Tibial artery (tissue), 4 donors: ENCODE measurements at regions not wholly inside any gene's neighbourhood (a gene's known extent, or its start where the extent isn't known, plus 50 kb on each side); places are given as distances from the start of the nearest gene placed in this dataset.

Experiments
- DNase-seq, 2 donors: peaks; one replicate each; pipeline ENCODE4 v3.0.0-alpha.2; 2019
- H3K27ac ChIP-seq, 2 donors: fragments of 200-600 bp; sonication (generic) in 1 of 2; 1 replicate in 1 of 2; 2 replicates in 1 of 2; pipeline ENCODE4 v1.5.1; 2018 to 2019; ENCODE audit warnings: mild to moderate bottlenecking in 1 of 2
- H3K27me3 ChIP-seq, 2 donors: fragments of 200-600 bp; sonication (generic) in 1 of 2; one replicate each; pipeline versions ENCODE4 v1.5.1 to v1.6.0; 2016 to 2019
- H3K36me3 ChIP-seq, 3 donors: fragments of 200-600 bp; sonication (generic) in 2 of 3; one replicate each; pipeline ENCODE4 v1.5.1; 2016 to 2019; ENCODE audit warnings: mild to moderate bottlenecking in 2 of 3
- H3K4me1 ChIP-seq, 4 donors: fragments of 200-600 bp; sonication (generic) in 2 of 4; 1 replicate in 3 of 4; 2 replicates in 1 of 4; pipeline ENCODE4 v1.5.1; 2016 to 2019
- H3K4me3 ChIP-seq, 2 donors: fragments of 200-600 bp; sonication (generic) in 1 of 2; 1 replicate in 1 of 2; 2 replicates in 1 of 2; pipeline ENCODE4 v1.5.1; 2018 to 2019; ENCODE audit warnings: mild to moderate bottlenecking in 2 of 2
- H3K9me3 ChIP-seq, 3 donors: fragments of 200-600 bp; sonication (generic) in 1 of 3; one replicate each; pipeline ENCODE4 v1.5.1; 2016 to 2019
- intact Hi-C: fragments of 100-400 bp; cut with DNase I; formaldehyde crosslinking; loops from one replicate; pipeline ENCODE4 v1.15.0; 2023; ENCODE audit warnings: low total_unique reads
- TF ChIP-seq, protein P1 (sequence below), 2 experiments: fragments of 200-600 bp in 1 of 2; fragments of 450-650 bp in 1 of 2; IDR thresholded peaks; one replicate each; pipeline ENCODE4 v1.5.1; 2017 to 2019; ENCODE audit warnings: antibody characterized with exemption in 2 of 2, mild to moderate bottlenecking in 1 of 2, moderate library complexity in 1 of 2

- no peak for DNase-seq
- Histone ChIP-seq H3K27ac (no peak overlapping the region), H3K36me3 (no peaks in the 10 kb centered on the region), H3K27me3 (no peaks in the 10 kb centered on the region), H3K9me3 (no peaks in the 10 kb centered on the region), H3K4me3 (no peak overlapping the region), H3K4me1 (no peaks in the 10 kb centered on the region)
- TF ChIP-seq, protein P1, sequence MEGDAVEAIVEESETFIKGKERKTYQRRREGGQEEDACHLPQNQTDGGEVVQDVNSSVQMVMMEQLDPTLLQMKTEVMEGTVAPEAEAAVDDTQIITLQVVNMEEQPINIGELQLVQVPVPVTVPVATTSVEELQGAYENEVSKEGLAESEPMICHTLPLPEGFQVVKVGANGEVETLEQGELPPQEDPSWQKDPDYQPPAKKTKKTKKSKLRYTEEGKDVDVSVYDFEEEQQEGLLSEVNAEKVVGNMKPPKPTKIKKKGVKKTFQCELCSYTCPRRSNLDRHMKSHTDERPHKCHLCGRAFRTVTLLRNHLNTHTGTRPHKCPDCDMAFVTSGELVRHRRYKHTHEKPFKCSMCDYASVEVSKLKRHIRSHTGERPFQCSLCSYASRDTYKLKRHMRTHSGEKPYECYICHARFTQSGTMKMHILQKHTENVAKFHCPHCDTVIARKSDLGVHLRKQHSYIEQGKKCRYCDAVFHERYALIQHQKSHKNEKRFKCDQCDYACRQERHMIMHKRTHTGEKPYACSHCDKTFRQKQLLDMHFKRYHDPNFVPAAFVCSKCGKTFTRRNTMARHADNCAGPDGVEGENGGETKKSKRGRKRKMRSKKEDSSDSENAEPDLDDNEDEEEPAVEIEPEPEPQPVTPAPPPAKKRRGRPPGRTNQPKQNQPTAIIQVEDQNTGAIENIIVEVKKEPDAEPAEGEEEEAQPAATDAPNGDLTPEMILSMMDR (IDR thresholded peaks at IDR 0.05): no peak
- intact Hi-C loops: no loop called here
Observed at GRCh38 chr4:128668566-128668965, 140.9 kb upstream of the JADE1 start.

- TF ChIP-seq, protein P1 (IDR thresholded peaks at IDR 0.05): no peak
- Histone ChIP-seq H3K36me3 (no peaks in the 10 kb centered on the region), H3K4me3 (no peak overlapping the region), H3K9me3 (no peaks in the 10 kb centered on the region), H3K27ac (no peak overlapping the region), H3K4me1 (peaks cover 0 to 18% (median 14%) of the 10 kb centered on the region in 4 donors), H3K27me3 (no peaks in the 10 kb centered on the region)
- DNase-seq: no peak
- intact Hi-C loops: no loop called here
Observed at GRCh38 chr4:128665514-128665913, 144.0 kb upstream of the JADE1 start.

DNA sequence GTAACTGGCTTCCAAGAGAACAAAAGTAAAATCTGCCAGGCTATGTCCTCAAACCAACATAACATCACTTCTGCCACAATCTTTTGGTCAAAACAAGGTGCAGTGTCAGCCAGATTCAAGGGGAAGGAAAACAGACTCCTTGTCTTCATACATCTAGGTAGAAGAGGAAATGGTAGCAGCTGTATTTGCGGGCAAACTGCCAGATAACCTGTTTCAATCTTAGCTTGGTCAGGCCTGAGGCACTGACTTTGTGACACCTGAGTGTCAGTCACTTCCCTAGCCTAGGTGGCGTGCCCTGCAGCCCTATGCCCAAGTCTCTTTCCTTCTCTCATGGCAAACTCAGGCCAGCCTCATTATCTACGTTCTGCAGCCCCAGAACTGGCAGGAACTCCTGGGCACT is 146.2 kb upstream of the JADE1 start:
- H3K27ac ChIP-seq: no peak overlapping the region
- DNase-seq: no peak

DNA sequence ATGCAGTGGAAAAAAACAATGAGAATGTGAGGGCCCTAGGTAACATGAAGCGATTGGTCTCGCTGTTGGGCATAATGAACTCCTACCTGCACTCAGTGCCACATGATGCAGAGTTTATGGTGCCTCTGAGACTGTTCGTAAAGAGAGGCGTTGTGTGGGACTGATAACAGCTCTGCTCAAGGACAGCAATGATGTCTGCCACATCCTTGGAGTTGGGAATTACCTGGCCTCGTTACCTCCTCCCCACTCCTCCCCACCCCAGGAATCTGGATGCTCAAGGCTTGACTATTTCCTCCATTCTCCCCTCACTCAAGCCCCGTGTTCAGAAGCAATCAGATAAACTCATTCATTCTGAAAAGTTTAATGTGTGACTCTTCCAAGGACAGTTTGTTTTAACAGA is 148.0 kb upstream of the JADE1 start:
- intact Hi-C loops: no loop called here

More for the DNA sequence above, 146.2 kb upstream of the JADE1 start:
- Histone ChIP-seq H3K27me3 (no peaks in the 10 kb centered on the region), H3K9me3 (no peaks in the 10 kb centered on the region), H3K4me3 (no peak overlapping the region), H3K36me3 (no peaks in the 10 kb centered on the region), H3K4me1 (peaks cover 0 to 39% (median 33%) of the 10 kb centered on the region in 4 donors)
- TF ChIP-seq, protein P1 (IDR thresholded peaks at IDR 0.05): no peak
- intact Hi-C loops: no loop called here

GRCh38 chr4:128660361-128661215 is 148.9 kb upstream of the JADE1 start:
- H3K4me1 ChIP-seq: peaks cover 0 to 54% (median 45%) of the 10 kb centered on the region in 4 donors
- H3K36me3 ChIP-seq: no peaks in the 10 kb centered on the region
- no peak overlapping the region for H3K4me3 ChIP-seq
- H3K9me3 ChIP-seq: no peaks in the 10 kb centered on the region
- no peaks in the 10 kb centered on the region for H3K27me3 ChIP-seq
- peak overlapping the region; percentile 79 to 83 for H3K27ac ChIP-seq
- intact Hi-C loops: no loop called here
- peak in 1 of 2 donors; percentile 63 for DNase-seq
- TF ChIP-seq, protein P1 (IDR thresholded peaks at IDR 0.05): no peak

More for the DNA sequence above, 148.0 kb upstream of the JADE1 start:
- no peak for DNase-seq
- H3K4me3 ChIP-seq: no peak overlapping the region
- H3K36me3 ChIP-seq: no peaks in the 10 kb centered on the region
- no peaks in the 10 kb centered on the region for H3K9me3 ChIP-seq
- TF ChIP-seq, protein P1 (IDR thresholded peaks at IDR 0.05): no peak
- no peaks in the 10 kb centered on the region for H3K27me3 ChIP-seq
- H3K27ac ChIP-seq: peak overlapping the region; percentile 79 to 83
- peaks cover 0 to 54% (median 45%) of the 10 kb centered on the region in 4 donors for H3K4me1 ChIP-seq
